ENCODE measurements at regions not wholly inside any gene's neighbourhood (a gene's known extent, or its start where the extent isn't known, plus 50 kb on each side); places are given as distances from the start of the nearest gene placed in this dataset.

DNA sequence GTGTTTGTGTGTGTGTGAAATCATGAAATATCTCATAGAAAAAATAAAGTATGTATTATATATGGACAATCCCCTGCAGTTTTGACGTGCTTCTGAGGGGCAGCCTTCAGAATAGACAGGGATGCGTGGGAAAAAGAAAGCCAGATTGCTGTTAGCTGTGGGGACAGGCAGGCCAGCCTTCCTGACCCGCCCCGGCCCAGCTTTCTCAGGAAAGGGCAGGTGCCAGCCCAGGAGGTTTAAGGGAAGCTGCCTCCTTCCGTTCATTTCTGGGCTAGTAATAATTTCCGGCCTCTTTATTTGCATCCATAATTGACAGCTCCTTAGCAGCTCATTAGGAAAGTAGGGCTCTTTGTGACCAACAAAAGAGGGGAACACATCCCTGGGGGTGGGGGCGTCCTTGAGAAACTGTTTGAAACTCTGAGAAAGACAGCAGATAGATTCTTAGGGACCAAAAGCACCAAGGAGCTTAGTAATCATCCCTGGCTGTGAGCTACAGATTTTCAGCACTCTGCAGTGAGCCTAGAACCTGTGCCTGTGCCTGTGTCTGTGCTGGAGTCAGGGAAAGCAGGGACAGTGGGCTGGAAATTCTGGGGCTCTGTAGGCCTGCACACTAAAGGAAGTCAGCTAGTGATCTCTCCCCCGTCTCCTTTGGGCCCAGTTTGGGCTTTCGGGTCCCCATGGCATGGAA lies 632.9 kb upstream of the CADM1 start:
- Histone ChIP-seq H3K27me3 (ENCODE audit: control insufficient read depth, insufficient read depth, low read length) (no peaks in the 10 kb centered on the region), H3K27ac (ENCODE audit: low read depth, low read length) (no peak overlapping the region), H3K9ac (ENCODE audit: low read depth, low read length) (no peak overlapping the region), H3K36me3 (ENCODE audit: control insufficient read depth, insufficient read depth, low read length) (no peaks in the 10 kb centered on the region), H3K4me3 (ENCODE audit: low read depth, low read length) (no peak overlapping the region), H3K9me3 (ENCODE audit: control insufficient read depth, insufficient read depth, low read length) (no peaks in the 10 kb centered on the region), H3K4me1 (ENCODE audit: control insufficient read depth, insufficient read depth, low read length) (peaks cover 6% of the 10 kb centered on the region; the same call in 1 of the 2 replicates)

- Histone ChIP-seq H3K27me3 (ENCODE audit: control insufficient read depth, insufficient read depth, low read length) (no peaks in the 10 kb centered on the region), H3K27ac (ENCODE audit: low read depth, low read length) (no peak overlapping the region), H3K9me3 (ENCODE audit: control insufficient read depth, insufficient read depth, low read length) (no peaks in the 10 kb centered on the region), H3K4me1 (ENCODE audit: control insufficient read depth, insufficient read depth, low read length) (peaks cover 6% of the 10 kb centered on the region; the same call in 1 of the 2 replicates), H3K36me3 (ENCODE audit: control insufficient read depth, insufficient read depth, low read length) (no peaks in the 10 kb centered on the region), H3K9ac (ENCODE audit: low read depth, low read length) (no peak overlapping the region), H3K4me3 (ENCODE audit: low read depth, low read length) (no peak overlapping the region)
These were observed 631.7 kb upstream of the CADM1 start for GRCh38 chr11:116135891-116136290.

- no peaks in the 10 kb centered on the region for H3K27me3 ChIP-seq (ENCODE audit: control insufficient read depth, insufficient read depth, low read length)
- no peak overlapping the region for H3K4me3 ChIP-seq (ENCODE audit: low read depth, low read length)
- peaks cover 6% of the 10 kb centered on the region; the same call in 1 of the 2 replicates for H3K4me1 ChIP-seq (ENCODE audit: control insufficient read depth, insufficient read depth, low read length)
- no peak overlapping the region for H3K9ac ChIP-seq (ENCODE audit: low read depth, low read length)
- H3K27ac ChIP-seq (ENCODE audit: low read depth, low read length): no peak overlapping the region
- no peaks in the 10 kb centered on the region for H3K9me3 ChIP-seq (ENCODE audit: control insufficient read depth, insufficient read depth, low read length)
- no peaks in the 10 kb centered on the region for H3K36me3 ChIP-seq (ENCODE audit: control insufficient read depth, insufficient read depth, low read length)
These were observed 630.2 kb upstream of the CADM1 start for GRCh38 chr11:116134450-116134849.

- Histone ChIP-seq H3K4me3 (ENCODE audit: low read depth, low read length) (no peak overlapping the region), H3K27me3 (ENCODE audit: control insufficient read depth, insufficient read depth, low read length) (no peaks in the 10 kb centered on the region), H3K9ac (ENCODE audit: low read depth, low read length) (no peak overlapping the region), H3K4me1 (ENCODE audit: control insufficient read depth, insufficient read depth, low read length) (peaks cover 6% of the 10 kb centered on the region; the same call in 1 of the 2 replicates), H3K27ac (ENCODE audit: low read depth, low read length) (no peak overlapping the region), H3K9me3 (ENCODE audit: control insufficient read depth, insufficient read depth, low read length) (no peaks in the 10 kb centered on the region), H3K36me3 (ENCODE audit: control insufficient read depth, insufficient read depth, low read length) (no peaks in the 10 kb centered on the region)
These were observed 628.2 kb upstream of the CADM1 start for GRCh38 chr11:116132273-116132978.

- H3K27me3 ChIP-seq (ENCODE audit: control insufficient read depth, insufficient read depth, low read length): no peaks in the 10 kb centered on the region
- H3K4me3 ChIP-seq (ENCODE audit: low read depth, low read length): no peak overlapping the region
- no peak overlapping the region for H3K27ac ChIP-seq (ENCODE audit: low read depth, low read length)
- no peak overlapping the region for H3K9ac ChIP-seq (ENCODE audit: low read depth, low read length)
- H3K36me3 ChIP-seq (ENCODE audit: control insufficient read depth, insufficient read depth, low read length): no peaks in the 10 kb centered on the region
- no peaks in the 10 kb centered on the region for H3K9me3 ChIP-seq (ENCODE audit: control insufficient read depth, insufficient read depth, low read length)
- no peaks in the 10 kb centered on the region for H3K4me1 ChIP-seq (ENCODE audit: control insufficient read depth, insufficient read depth, low read length)
These were observed 625.9 kb upstream of the CADM1 start for GRCh38 chr11:116130122-116130521.

DNA sequence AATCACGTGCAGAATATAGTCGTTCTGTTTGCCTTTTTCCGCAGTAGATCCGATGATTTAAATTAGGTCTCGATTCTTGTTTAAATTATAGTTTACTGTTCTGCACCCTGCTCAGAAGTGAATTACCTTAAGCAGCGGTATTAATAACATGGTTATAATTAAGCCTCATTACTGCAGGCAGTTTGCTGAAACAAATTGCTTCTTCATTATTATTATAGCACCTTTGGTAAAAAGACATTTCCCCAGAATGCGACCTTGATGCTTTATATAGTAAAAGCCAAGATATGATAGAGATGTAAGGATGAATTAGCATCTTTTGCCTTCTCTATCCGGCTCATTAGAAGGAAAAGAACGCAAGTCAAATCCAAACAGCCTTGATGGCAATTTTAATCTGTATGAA lies 625.2 kb upstream of the CADM1 start:
- no peak overlapping the region for H3K9ac ChIP-seq (ENCODE audit: low read depth, low read length)
- H3K4me3 ChIP-seq (ENCODE audit: low read depth, low read length): no peak overlapping the region
- no peaks in the 10 kb centered on the region for H3K27me3 ChIP-seq (ENCODE audit: control insufficient read depth, insufficient read depth, low read length)
- no peaks in the 10 kb centered on the region for H3K36me3 ChIP-seq (ENCODE audit: control insufficient read depth, insufficient read depth, low read length)
- no peaks in the 10 kb centered on the region for H3K4me1 ChIP-seq (ENCODE audit: control insufficient read depth, insufficient read depth, low read length)
- no peak overlapping the region for H3K27ac ChIP-seq (ENCODE audit: low read depth, low read length)
- no peaks in the 10 kb centered on the region for H3K9me3 ChIP-seq (ENCODE audit: control insufficient read depth, insufficient read depth, low read length)

GRCh38 chr11:116126562-116126961 lies 622.3 kb upstream of the CADM1 start:
- Histone ChIP-seq H3K4me1 (ENCODE audit: control insufficient read depth, insufficient read depth, low read length) (no peaks in the 10 kb centered on the region), H3K27me3 (ENCODE audit: control insufficient read depth, insufficient read depth, low read length) (no peaks in the 10 kb centered on the region), H3K9ac (ENCODE audit: low read depth, low read length) (no peak overlapping the region), H3K4me3 (ENCODE audit: low read depth, low read length) (no peak overlapping the region), H3K36me3 (ENCODE audit: control insufficient read depth, insufficient read depth, low read length) (no peaks in the 10 kb centered on the region), H3K27ac (ENCODE audit: low read depth, low read length) (no peak overlapping the region), H3K9me3 (ENCODE audit: control insufficient read depth, insufficient read depth, low read length) (no peaks in the 10 kb centered on the region)

DNA sequence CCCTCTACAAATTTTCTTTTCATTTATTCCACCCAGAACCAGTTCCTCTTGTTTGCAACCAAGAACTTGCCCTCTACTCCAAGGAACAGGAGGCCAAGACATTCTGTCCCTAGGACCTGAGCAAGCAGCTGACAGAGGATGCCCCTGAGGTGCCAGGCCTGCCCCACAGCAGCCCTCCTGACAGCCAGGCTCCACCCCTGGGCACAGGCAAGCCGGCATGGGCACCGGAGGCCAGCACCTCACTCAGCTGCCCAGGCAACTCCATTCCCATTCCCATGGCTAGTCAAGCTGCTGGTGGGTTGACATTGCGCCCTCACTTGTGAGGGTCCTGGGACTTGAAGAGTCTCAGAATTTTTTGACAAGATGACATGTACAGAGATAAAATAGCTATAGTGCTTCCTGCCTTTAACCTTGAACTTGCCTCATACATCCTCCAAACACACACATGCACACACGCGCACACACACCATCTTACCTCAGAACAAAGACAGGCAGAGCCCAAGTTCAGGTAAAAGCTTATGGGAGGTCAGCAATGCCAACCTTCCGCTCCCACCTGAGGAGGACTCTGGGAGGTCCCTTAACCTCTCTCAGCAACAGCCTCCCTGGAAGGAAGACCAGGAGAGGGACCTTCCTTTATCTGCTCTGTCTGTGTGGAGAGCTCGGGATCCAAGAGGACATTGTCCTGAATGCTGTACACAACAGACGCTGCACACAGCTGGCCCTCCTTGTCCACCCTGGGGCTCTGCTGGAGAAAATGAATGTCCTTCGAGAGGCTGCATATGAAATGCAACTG lies 620.9 kb upstream of the CADM1 start:
- Histone ChIP-seq H3K9ac (ENCODE audit: low read depth, low read length) (no peak overlapping the region), H3K4me1 (ENCODE audit: control insufficient read depth, insufficient read depth, low read length) (no peaks in the 10 kb centered on the region), H3K27me3 (ENCODE audit: control insufficient read depth, insufficient read depth, low read length) (no peaks in the 10 kb centered on the region), H3K36me3 (ENCODE audit: control insufficient read depth, insufficient read depth, low read length) (no peaks in the 10 kb centered on the region), H3K4me3 (ENCODE audit: low read depth, low read length) (no peak overlapping the region), H3K27ac (ENCODE audit: low read depth, low read length) (no peak overlapping the region), H3K9me3 (ENCODE audit: control insufficient read depth, insufficient read depth, low read length) (no peaks in the 10 kb centered on the region)

DNA sequence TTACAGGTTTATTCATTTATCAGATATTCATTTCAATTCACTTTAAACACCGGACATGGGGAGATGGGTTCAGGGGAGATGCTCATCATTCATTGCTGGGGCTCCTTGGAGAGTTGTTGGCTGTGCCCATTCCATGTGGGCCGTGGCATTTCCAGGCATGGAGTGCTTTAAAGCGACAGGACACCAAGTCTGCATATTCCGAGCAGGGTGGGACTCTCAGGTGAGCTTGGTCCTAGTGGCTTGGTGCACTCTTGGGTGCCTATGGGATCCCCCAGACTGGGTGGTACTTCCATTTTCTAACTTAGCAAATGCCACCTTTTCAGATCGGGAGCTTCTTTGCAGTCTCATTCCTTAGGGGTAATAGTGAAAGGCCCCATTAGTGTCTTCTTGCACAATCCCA lies 619.5 kb upstream of the CADM1 start:
- no peak overlapping the region for H3K27ac ChIP-seq (ENCODE audit: low read depth, low read length)
- no peaks in the 10 kb centered on the region for H3K27me3 ChIP-seq (ENCODE audit: control insufficient read depth, insufficient read depth, low read length)
- H3K4me3 ChIP-seq (ENCODE audit: low read depth, low read length): no peak overlapping the region
- no peak overlapping the region for H3K9ac ChIP-seq (ENCODE audit: low read depth, low read length)
- no peaks in the 10 kb centered on the region for H3K9me3 ChIP-seq (ENCODE audit: control insufficient read depth, insufficient read depth, low read length)
- no peaks in the 10 kb centered on the region for H3K36me3 ChIP-seq (ENCODE audit: control insufficient read depth, insufficient read depth, low read length)
- no peaks in the 10 kb centered on the region for H3K4me1 ChIP-seq (ENCODE audit: control insufficient read depth, insufficient read depth, low read length)

GRCh38 chr11:116122697-116123472 lies 618.7 kb upstream of the CADM1 start:
- H3K27me3 ChIP-seq (ENCODE audit: control insufficient read depth, insufficient read depth, low read length): no peaks in the 10 kb centered on the region

More at GRCh38 chr11:116122697-116123472, 618.7 kb upstream of the CADM1 start:
- H3K9me3 ChIP-seq (ENCODE audit: control insufficient read depth, insufficient read depth, low read length): no peaks in the 10 kb centered on the region
- H3K27ac ChIP-seq (ENCODE audit: low read depth, low read length): no peak overlapping the region
- H3K9ac ChIP-seq (ENCODE audit: low read depth, low read length): no peak overlapping the region
- no peaks in the 10 kb centered on the region for H3K36me3 ChIP-seq (ENCODE audit: control insufficient read depth, insufficient read depth, low read length)
- no peaks in the 10 kb centered on the region for H3K4me1 ChIP-seq (ENCODE audit: control insufficient read depth, insufficient read depth, low read length)
- H3K4me3 ChIP-seq (ENCODE audit: low read depth, low read length): no peak overlapping the region
